Vagina (tissue), 2 donors: ENCODE measurements at regions not wholly inside any gene's neighbourhood (a gene's known extent, or its start where the extent isn't known, plus 50 kb on each side); places are given as distances from the start of the nearest gene placed in this dataset.

Experiments used
- CTCF ChIP-seq, 3 experiments: fragments of 450-650 bp in 2 of 3; fragments of 200-600 bp in 1 of 3; sonication (generic) in 1 of 3; IDR thresholded peaks; one replicate each; pipeline ENCODE4 v1.5.1; 2017 to 2019; ENCODE audit warnings: antibody characterized with exemption in 3 of 3, mild to moderate bottlenecking in 2 of 3, moderate library complexity in 2 of 3
- POLR2A ChIP-seq, 2 donors: fragments of 450-650 bp; IDR thresholded peaks; one replicate each; pipeline ENCODE4 v1.6.1; 2017; ENCODE audit warnings: antibody characterized with exemption in 2 of 2, mild to moderate bottlenecking in 2 of 2, moderate library complexity in 2 of 2
- POLR2AphosphoS5 ChIP-seq, 2 donors: sonication (generic); formaldehyde crosslinking; IDR thresholded peaks; one replicate each; pipeline ENCODE4 v1.9.0; 2017; ENCODE audit warnings: antibody characterized with exemption in 2 of 2, mild to moderate bottlenecking in 2 of 2, low read depth in 1 of 2; ENCODE audit not compliant: insufficient read depth in 1 of 2

- TF ChIP-seq CTCF (IDR thresholded peaks at IDR 0.05) = no peak
- TF ChIP-seq POLR2A (IDR thresholded peaks at IDR 0.05) = no peak
- TF ChIP-seq POLR2AphosphoS5 (IDR thresholded peaks at IDR 0.05; ENCODE audit: insufficient read depth in 1 of 2, low read depth in 1 of 2) = no peak
Measured at GRCh38 chr13:107457686-107458085, 757.6 kb downstream of the LIG4 start.
